ENCODE measurements at regions not wholly inside any gene's neighbourhood (a gene's known extent, or its start where the extent isn't known, plus 50 kb on each side); places are given as distances from the start of the nearest gene placed in this dataset.
"Not testable (repeated sequence)": the region's sequence is repeated elsewhere in the genome, so short reads cannot be mapped to it uniquely, and the experiment has no call there.

- no peak for DNase-seq (ENCODE audit: low read depth)
Measured at GRCh38 chr17:64784353-64785010, 122.4 kb upstream of the SMURF2 start.

- DNase-seq (ENCODE audit: low read depth): no peak
Measured at GRCh38 chr17:64783556-64784352, 121.6 kb upstream of the SMURF2 start.

- no peak for DNase-seq (ENCODE audit: low read depth)
Measured at GRCh38 chr17:64783031-64783461, 120.9 kb upstream of the SMURF2 start.

- no peak for DNase-seq (ENCODE audit: low read depth)
Measured at GRCh38 chr17:64781810-64782555, 119.9 kb upstream of the SMURF2 start.

DNA sequence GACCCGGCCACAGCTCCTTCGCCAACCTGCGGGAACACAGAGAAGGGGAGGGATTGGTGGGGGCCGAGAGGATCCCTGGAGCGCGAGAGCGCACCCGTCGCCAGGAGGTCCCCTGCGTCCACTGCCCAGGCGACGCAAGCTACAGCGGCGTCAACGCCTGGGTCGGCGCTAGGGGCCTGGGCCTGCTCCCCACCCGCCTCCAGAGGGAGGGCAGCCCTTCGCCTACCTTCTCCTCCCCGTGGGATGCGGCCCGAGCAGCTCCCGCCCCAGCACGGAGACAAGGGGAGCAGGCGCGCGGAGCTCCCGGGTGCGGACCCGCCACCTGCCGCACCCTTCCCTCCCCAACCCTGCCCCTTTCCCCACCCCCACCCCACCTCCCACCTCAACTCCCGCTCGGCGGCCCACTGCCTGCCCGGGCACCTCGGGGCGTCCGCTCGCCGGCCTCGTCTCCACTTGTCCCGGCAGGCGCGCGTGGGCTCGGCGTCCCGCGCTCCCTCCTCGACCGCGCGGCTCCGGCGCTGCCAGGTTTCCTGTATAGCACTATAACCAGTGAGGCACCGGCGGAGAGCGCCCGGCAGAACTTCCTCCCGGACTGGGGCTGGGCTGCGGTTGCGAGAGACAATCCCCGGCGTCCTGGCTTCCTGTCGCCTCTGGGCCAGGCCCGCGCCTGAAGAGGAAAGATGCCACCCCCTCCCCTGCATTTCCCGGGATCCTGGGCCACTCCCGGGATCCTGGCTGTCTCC lies 119.1 kb upstream of the SMURF2 start:
- peak; percentile 35 for DNase-seq (ENCODE audit: low read depth)

GRCh38 chr17:64780096-64781013 lies 118.2 kb upstream of the SMURF2 start:
- peak; percentile 60 for DNase-seq (ENCODE audit: low read depth)

DNA sequence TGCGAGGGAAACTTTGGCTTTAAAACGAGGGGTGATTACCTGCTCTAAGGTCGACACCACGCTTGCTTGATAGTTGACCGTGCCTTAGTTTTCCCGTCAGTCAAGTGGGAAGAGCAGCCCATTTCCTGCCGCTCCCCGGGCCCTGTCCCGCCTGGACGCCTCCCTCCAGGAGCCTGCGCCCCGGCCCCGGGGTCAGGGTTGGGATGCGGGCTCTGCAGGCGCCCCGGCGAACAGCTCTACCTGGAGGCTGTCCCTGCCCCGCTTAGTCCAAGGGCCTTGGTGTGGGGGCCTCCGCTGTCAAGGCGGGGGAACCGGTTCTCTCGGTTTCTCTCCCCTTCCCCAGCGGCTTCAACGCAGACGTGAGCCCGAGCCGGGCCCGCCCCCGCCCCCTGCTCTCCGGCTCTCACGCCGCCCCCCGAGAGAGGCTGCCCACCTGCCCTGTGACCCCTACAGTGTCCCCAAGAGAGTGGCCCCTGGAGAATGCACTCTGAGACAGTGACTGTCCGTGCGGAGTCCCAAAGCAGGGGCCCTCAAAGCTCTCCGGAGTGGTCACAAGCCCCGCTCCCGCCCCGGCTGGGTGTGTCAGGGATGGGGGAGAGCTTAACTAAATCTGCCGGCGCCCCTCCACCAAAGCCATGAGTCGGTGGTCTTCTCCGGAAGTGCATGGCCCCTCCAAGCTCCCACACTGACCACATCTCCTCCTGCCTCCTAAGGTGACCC lies 117.4 kb upstream of the SMURF2 start:
- DNase-seq (ENCODE audit: low read depth): no peak

DNA sequence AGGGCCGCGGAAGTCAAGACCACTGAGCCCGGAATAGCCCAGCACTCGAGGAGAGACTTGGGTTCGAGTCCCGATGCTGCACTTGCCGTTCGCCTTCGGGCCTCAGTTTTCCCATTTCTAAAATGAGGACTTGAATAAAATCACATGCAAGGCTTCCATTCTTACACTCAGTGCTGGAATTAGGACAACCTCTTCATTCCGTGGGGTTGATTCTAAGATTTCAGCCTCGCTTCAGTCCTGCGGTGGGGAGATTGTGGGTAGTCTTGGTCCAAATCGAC lies 116.9 kb upstream of the SMURF2 start:
- not testable (repeated sequence) for DNase-seq (ENCODE audit: low read depth)

DNA sequence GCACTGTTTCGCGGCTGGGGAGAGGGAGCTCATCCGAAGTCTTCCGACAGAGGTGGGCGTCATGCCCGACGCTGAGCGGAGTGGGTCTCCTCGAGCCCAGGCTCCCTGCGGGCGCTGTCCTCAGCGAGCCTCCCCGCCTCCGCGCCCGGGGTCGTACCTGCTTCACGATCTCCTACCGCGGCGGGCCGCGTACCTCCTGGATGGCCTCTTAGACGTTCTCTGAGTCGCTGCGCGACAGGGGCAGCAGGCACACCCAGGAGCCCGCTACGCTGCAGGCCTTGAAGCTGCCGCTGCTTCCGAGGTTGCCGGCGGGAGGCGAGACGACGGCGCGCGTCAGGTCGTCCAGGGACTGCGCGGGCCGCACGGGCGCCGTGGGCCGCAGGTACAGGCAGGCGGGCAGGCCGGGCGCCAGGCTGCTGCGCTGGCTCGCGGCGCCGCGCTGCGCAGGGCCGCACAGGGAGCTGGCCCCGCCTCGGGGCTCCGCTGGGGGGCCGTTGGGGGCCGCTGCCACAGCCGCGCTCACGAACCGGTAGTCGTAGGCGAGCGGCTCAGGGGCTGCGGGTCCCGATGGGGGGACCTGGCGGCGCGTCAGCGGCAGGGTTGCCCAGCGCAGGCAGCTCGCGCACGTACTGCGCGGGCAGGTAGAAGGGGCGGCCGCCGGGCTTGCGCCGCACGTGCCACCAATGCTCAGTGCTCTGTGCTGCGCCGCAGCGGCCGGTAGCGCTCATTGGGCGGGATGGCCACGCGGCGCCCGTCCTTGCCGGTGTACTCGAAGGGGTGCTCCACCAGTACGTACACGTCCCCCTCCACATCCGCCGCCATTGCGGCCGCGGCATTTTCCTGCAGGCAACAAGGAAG lies 116.4 kb upstream of the SMURF2 start:
- DNase-seq (ENCODE audit: low read depth): no peak

GRCh38 chr17:64777415-64778239 lies 115.5 kb upstream of the SMURF2 start:
- no peak for DNase-seq (ENCODE audit: low read depth)

- peak; percentile 66 for DNase-seq (ENCODE audit: low read depth)
Measured at GRCh38 chr17:64776720-64777414, 114.8 kb upstream of the SMURF2 start.

DNA sequence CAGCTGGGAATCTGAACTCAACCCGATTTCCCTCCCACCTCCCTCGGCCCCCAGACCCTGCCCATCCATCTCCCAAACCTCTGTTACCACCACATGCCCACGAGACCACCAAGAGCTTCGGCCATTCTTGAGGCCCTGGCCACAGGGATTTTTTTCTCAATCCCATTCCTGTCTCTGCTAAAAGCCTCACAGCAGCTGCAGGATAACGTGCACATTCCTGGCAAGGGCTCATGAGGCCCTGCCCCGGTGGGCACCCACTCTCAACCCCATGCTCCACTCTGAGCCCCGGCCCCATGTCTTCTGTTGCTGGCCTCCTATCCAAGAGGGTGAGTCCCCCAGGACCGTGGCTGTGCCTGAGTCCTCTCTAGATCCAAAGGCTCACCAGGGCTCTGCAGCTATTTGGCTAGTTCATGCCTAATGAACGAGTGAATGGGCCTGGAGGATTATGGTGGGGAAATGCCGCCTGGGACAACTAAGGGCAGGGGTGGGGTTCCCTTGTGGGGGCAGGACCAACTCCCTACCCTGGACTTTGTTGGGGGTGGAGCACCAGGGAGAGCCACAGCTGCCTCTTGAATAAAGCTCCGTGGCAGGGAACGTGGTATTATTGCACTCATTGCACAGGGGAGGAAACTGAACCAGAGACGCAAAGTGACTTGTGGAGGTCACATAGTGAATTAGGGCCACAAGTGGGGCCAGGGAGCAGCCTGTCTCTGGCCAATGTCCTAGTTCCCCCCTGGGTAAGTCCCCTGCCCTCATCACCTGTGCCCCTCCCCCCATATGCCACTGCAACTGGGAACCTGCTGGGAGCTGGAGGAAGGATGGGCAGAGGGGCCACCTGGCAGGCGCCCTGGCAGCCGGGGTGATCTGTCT lies 113.8 kb upstream of the SMURF2 start:
- no peak for DNase-seq (ENCODE audit: low read depth)

- no peak for DNase-seq (ENCODE audit: low read depth)
Measured at GRCh38 chr17:64774888-64775540, 112.9 kb upstream of the SMURF2 start.

GRCh38 chr17:64773836-64774761 lies 112.0 kb upstream of the SMURF2 start:
- no peak for DNase-seq (ENCODE audit: low read depth)

DNA sequence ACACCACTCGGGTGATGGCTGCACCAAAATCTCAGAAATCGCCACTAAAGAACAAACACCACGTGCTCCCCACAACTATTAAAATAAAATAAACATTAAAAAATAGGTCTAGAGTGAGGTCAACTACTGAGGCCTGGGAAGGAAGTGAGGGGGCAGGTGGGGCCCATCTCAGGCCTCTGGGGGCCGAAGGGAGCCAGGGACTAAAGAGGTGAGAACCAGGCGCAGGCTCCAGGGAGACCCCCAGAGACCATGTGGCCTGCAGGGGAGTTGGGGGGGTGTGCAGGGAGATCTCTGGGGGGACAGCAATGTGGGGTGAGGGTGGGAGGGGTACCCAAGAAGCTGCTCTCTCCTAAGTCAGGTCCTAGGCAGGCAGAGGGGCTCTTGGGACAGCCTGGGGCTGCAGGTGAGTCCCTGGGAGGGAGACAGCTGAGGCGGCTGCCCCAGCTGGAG lies 111.3 kb upstream of the SMURF2 start:
- no peak for DNase-seq (ENCODE audit: low read depth)
